HEK293 (cell line): ENCODE measurements at regions not wholly inside any gene's neighbourhood (a gene's known extent, or its start where the extent isn't known, plus 50 kb on each side); places are given as distances from the start of the nearest gene placed in this dataset.

Source experiments
- CTCF ChIA-PET: fragments of 350-600 bp; formaldehyde crosslinking; extraction: SDS; loops from one replicate; lab custom pipeline; 2021; ENCODE audit warnings: antibody characterized with exemption; lab: Yijun Ruan, JAX
- POLR2A ChIA-PET: fragments of 300-600 bp; formaldehyde crosslinking; extraction: SDS; loops from one replicate; lab custom pipeline; 2020; ENCODE audit warnings: antibody characterized with exemption, inconsistent platforms; lab: Yijun Ruan, JAX
- H3K27ac ChIP-seq: fragments of 200-500 bp; sonication (Bioruptor generic); 2 replicates; pipeline ENCODE4 v1.5.1; 2014; ENCODE audit warnings: low read depth, low read length, control low read depth, inconsistent platforms; ENCODE audit errors: extremely low read depth
- H3K36me3 ChIP-seq, 2 experiments: fragments of 200-500 bp in 1 of 2; sonication (Bioruptor generic) in 1 of 2; 1 replicate in 1 of 2; 2 replicates in 1 of 2; pipeline ENCODE4 v1.5.1; 2014 to 2017; ENCODE audit warnings: inconsistent platforms in 2 of 2, low read length in 2 of 2; ENCODE audit not compliant: control insufficient read depth in 2 of 2, insufficient read depth in 1 of 2
- H3K4me1 ChIP-seq: fragments of 200-500 bp; sonication (Bioruptor generic); 2 replicates; pipeline ENCODE4 v1.5.1; 2014; ENCODE audit warnings: mild to moderate bottlenecking, low read length, inconsistent platforms; ENCODE audit not compliant: control insufficient read depth, insufficient read depth
- H3K4me3 ChIP-seq: 2 replicates; pipeline ENCODE4 v1.5.1; 2011; ENCODE audit warnings: low read depth, mild to moderate bottlenecking, control low read depth, low read length, moderate library complexity
- H3K9me3 ChIP-seq: fragments of 200-500 bp; sonication (Bioruptor generic); 2 replicates; pipeline ENCODE4 v1.5.1; 2014; ENCODE audit warnings: low read depth, low read length, inconsistent platforms; ENCODE audit not compliant: control insufficient read depth, insufficient read depth
- ATF2 ChIP-seq: fragments of 450-650 bp; formaldehyde crosslinking; IDR thresholded peaks from 2 replicates; pipeline ENCODE4 v1.5.1; 2016; ENCODE audit warnings: missing biosample characterization, missing genetic modification characterization, low read depth
- GLI4 ChIP-seq: fragments of 450-650 bp; formaldehyde crosslinking; IDR thresholded peaks from 2 replicates; pipeline ENCODE4 v1.5.1; 2016; ENCODE audit warnings: missing biosample characterization, missing genetic modification characterization
- KLF16 ChIP-seq: fragments of 450-650 bp; formaldehyde crosslinking; IDR thresholded peaks from 2 replicates; pipeline ENCODE4 v1.5.1; 2017; ENCODE audit warnings: missing biosample characterization, missing genetic modification characterization
- MZF1 ChIP-seq: fragments of 450-650 bp; formaldehyde crosslinking; IDR thresholded peaks from 2 replicates; pipeline ENCODE4 v1.5.1; 2017; ENCODE audit warnings: missing biosample characterization, missing genetic modification characterization, borderline replicate concordance
- OVOL3 ChIP-seq: fragments of 450-650 bp; formaldehyde crosslinking; IDR thresholded peaks from 2 replicates; pipeline ENCODE4 v1.5.1; 2016; ENCODE audit warnings: missing biosample characterization, missing genetic modification characterization
- SALL2 ChIP-seq: fragments of 450-650 bp; formaldehyde crosslinking; IDR thresholded peaks from 2 replicates; pipeline ENCODE4 v1.5.0; 2017; ENCODE audit warnings: missing biosample characterization, mild to moderate bottlenecking, missing genetic modification characterization, borderline replicate concordance
- SCRT1 ChIP-seq: fragments of 450-650 bp; formaldehyde crosslinking; IDR thresholded peaks from 2 replicates; pipeline ENCODE4 v1.5.1; 2016; ENCODE audit warnings: missing biosample characterization, missing genetic modification characterization, borderline replicate concordance
- SETDB1 ChIP-seq: IDR thresholded peaks from one replicate; pipeline ENCODE4 v1.6.1; 2017; ENCODE audit warnings: mild to moderate bottlenecking, low read length, moderate library complexity, mixed read lengths; ENCODE audit not compliant: insufficient read length
- SP2 ChIP-seq: fragments of 450-650 bp; formaldehyde crosslinking; IDR thresholded peaks from 2 replicates; pipeline ENCODE4 v1.5.1; 2016; ENCODE audit warnings: missing biosample characterization, missing genetic modification characterization
- ZBTB26 ChIP-seq: fragments of 450-650 bp; formaldehyde crosslinking; optimal IDR thresholded peaks from 2 replicates; pipeline ENCODE3; 2016; ENCODE audit warnings: missing biosample characterization, mild to moderate bottlenecking, missing genetic modification characterization
- ZBTB7A ChIP-seq: fragments of 450-650 bp; formaldehyde crosslinking; IDR thresholded peaks from 2 replicates; pipeline ENCODE4 v1.5.1; 2016; ENCODE audit warnings: low read depth, missing biosample characterization, missing genetic modification characterization
- ZBTB8A ChIP-seq: fragments of 450-650 bp; formaldehyde crosslinking; IDR thresholded peaks from 2 replicates; pipeline ENCODE4 v1.5.1; 2016; ENCODE audit warnings: missing biosample characterization, missing genetic modification characterization
- ZNF140 ChIP-seq: fragments of 450-650 bp; formaldehyde crosslinking; IDR thresholded peaks from 2 replicates; pipeline ENCODE4 v1.5.1; 2016; ENCODE audit warnings: missing biosample characterization, missing genetic modification characterization
- ZNF175 ChIP-seq: fragments of 450-650 bp; formaldehyde crosslinking; IDR thresholded peaks from 2 replicates; pipeline ENCODE4 v1.5.1; 2016; ENCODE audit warnings: missing biosample characterization, missing genetic modification characterization
- ZNF214 ChIP-seq: fragments of 450-650 bp; formaldehyde crosslinking; IDR thresholded peaks from 2 replicates; pipeline ENCODE4 v1.5.1; 2017; ENCODE audit warnings: missing biosample characterization, mild to moderate bottlenecking, missing genetic modification characterization, borderline replicate concordance
- ZNF280C ChIP-seq: fragments of 450-650 bp; formaldehyde crosslinking; IDR thresholded peaks from 2 replicates; pipeline ENCODE4 v1.5.1; 2016; ENCODE audit warnings: missing biosample characterization, missing genetic modification characterization
- ZNF37A ChIP-seq: fragments of 450-650 bp; IDR thresholded peaks from 2 replicates; pipeline ENCODE4 v1.5.1; 2018; ENCODE audit warnings: missing biosample characterization, missing genetic modification characterization
- ZNF585B ChIP-seq: fragments of 450-650 bp; formaldehyde crosslinking; IDR thresholded peaks from 2 replicates; pipeline ENCODE4 v1.5.1; 2016; ENCODE audit warnings: missing biosample characterization, missing genetic modification characterization
- ZNF600 ChIP-seq: fragments of 450-650 bp; formaldehyde crosslinking; IDR thresholded peaks from 2 replicates; pipeline ENCODE4 v1.5.1; 2016; ENCODE audit warnings: missing biosample characterization, missing genetic modification characterization
- ZNF645 ChIP-seq: fragments of 450-650 bp; formaldehyde crosslinking; IDR thresholded peaks from 2 replicates; pipeline ENCODE4; 2016; ENCODE audit warnings: missing biosample characterization, missing genetic modification characterization
- ZNF747 ChIP-seq: fragments of 450-650 bp; formaldehyde crosslinking; IDR thresholded peaks from 2 replicates; pipeline ENCODE4 v1.5.1; 2016; ENCODE audit warnings: missing biosample characterization, missing genetic modification characterization
- TF ChIP-seq, protein P1 (sequence below): fragments of 450-650 bp; formaldehyde crosslinking; IDR thresholded peaks from 2 replicates; pipeline ENCODE4 v1.5.1; 2016; ENCODE audit warnings: missing biosample characterization, missing genetic modification characterization, low read depth

DNA sequence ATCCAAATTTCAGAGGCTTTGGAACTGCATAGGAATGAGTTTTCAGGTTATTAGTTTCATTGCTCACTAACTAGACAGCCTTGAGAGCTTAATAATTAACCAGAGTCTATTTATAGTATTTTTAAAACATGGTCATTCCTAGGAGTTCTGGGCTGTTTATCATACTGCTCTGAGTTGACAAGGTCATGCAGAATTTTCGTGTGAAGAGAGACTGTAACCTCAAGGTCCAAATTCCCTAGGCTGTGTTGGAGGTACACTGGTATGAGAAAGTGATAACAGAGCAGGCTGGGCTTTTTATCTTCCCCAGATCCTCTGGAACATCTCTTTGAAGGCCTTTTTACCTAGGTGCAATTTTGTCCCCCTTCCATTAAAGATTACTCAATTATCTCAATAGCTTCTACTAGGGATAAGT lies 736.3 kb downstream of the LTN1 start (continued):
- no peak for TF ChIP-seq KLF16 (tag by site-specific recombination)
- TF ChIP-seq ZNF175 (tag by site-specific recombination): no peak
- TF ChIP-seq ZNF214: no peak
- no peak for TF ChIP-seq ZNF585B

- POLR2A ChIA-PET: no interaction called here
Observed at GRCh38 chr21:28253961-28254360, 738.7 kb downstream of the LTN1 start.

DNA sequence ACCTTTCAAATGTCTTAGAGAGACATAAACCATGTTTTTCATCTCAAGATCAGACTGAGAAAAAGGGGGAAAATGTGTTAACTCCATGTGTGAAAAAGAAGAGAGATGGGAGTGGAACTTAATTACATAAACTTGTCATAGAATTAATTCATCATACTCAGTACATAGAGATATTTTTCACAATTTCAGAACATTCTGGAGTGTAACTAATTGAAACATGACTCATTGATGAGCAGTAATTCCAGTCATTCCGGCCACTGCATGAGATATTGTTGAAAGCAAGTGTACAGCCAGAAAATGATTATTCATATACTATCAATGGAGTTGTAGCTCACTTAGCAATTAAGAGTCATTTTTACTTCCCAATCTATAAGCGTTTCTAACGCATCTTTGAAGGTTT lies 739.3 kb downstream of the LTN1 start:
- POLR2A ChIA-PET: no interaction called here
- TF ChIP-seq ZBTB8A (tag by site-specific recombination) (no peak), ZBTB26 (tag by site-specific recombination) (no peak), ZNF175 (tag by site-specific recombination) (no peak), OVOL3 (tag by site-specific recombination) (no peak), SCRT1 (tag by site-specific recombination) (no peak), ZBTB7A (tag by site-specific recombination) (no peak), ZNF140 (tag by site-specific recombination) (no peak), SALL2 (tag by site-specific recombination) (no peak), ATF2 (tag by site-specific recombination) (no peak)
- TF ChIP-seq, protein P1, sequence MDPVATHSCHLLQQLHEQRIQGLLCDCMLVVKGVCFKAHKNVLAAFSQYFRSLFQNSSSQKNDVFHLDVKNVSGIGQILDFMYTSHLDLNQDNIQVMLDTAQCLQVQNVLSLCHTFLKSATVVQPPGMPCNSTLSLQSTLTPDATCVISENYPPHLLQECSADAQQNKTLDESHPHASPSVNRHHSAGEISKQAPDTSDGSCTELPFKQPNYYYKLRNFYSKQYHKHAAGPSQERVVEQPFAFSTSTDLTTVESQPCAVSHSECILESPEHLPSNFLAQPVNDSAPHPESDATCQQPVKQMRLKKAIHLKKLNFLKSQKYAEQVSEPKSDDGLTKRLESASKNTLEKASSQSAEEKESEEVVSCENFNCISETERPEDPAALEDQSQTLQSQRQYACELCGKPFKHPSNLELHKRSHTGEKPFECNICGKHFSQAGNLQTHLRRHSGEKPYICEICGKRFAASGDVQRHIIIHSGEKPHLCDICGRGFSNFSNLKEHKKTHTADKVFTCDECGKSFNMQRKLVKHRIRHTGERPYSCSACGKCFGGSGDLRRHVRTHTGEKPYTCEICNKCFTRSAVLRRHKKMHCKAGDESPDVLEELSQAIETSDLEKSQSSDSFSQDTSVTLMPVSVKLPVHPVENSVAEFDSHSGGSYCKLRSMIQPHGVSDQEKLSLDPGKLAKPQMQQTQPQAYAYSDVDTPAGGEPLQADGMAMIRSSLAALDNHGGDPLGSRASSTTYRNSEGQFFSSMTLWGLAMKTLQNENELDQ (tag by site-specific recombination): no peak
- H3K4me3 ChIP-seq: no peak overlapping the region
- H3K27ac ChIP-seq: no peak overlapping the region
- H3K36me3 ChIP-seq: no peaks in the 10 kb centered on the region
- H3K9me3 ChIP-seq: no peaks in the 10 kb centered on the region
- no peaks in the 10 kb centered on the region for H3K4me1 ChIP-seq
- CTCF ChIA-PET: no interaction called here

More at GRCh38 chr21:28253961-28254360, 738.7 kb downstream of the LTN1 start:
- TF ChIP-seq SETDB1 (no peak), ZNF645 (tag by site-specific recombination) (no peak), ZNF280C (no peak), GLI4 (tag by site-specific recombination) (no peak), ZNF37A (tag by site-specific recombination) (no peak), MZF1 (no peak), SP2 (tag by site-specific recombination) (no peak), ZNF600 (tag by site-specific recombination) (no peak), SALL2 (tag by site-specific recombination) (no peak), ZNF747 (tag by site-specific recombination) (no peak)
- Histone ChIP-seq H3K4me1 (no peaks in the 10 kb centered on the region), H3K36me3 (no peaks in the 10 kb centered on the region), H3K27ac (no peak overlapping the region), H3K4me3 (no peak overlapping the region), H3K9me3 (no peaks in the 10 kb centered on the region)
- CTCF ChIA-PET: no interaction called here
